Suprapubic skin (tissue), 4 donors: ENCODE measurements at regions not wholly inside any gene's neighbourhood (a gene's known extent, or its start where the extent isn't known, plus 50 kb on each side); places are given as distances from the start of the nearest gene placed in this dataset.

Experiments
- DNase-seq, 2 donors: peaks; one replicate each; pipeline ENCODE4 v3.0.0-alpha.2; 2019; ENCODE audit warnings: low spot score in 2 of 2
- H3K27ac ChIP-seq: fragments of 200-600 bp; sonication (generic); one replicate; pipeline ENCODE4 v1.5.1; 2019
- H3K27me3 ChIP-seq: fragments of 200-600 bp; sonication (generic); one replicate; pipeline ENCODE4 v1.5.1; 2019
- H3K36me3 ChIP-seq: fragments of 200-600 bp; sonication (generic); one replicate; pipeline ENCODE4 v1.5.1; 2019
- H3K4me1 ChIP-seq: fragments of 200-600 bp; sonication (generic); one replicate; pipeline ENCODE4 v1.5.1; 2019
- H3K4me3 ChIP-seq: fragments of 200-600 bp; sonication (generic); one replicate; pipeline ENCODE4 v1.5.1; 2019; ENCODE audit warnings: mild to moderate bottlenecking
- H3K9me3 ChIP-seq: fragments of 200-600 bp; sonication (generic); one replicate; pipeline ENCODE4 v1.5.1; 2019
- EP300 ChIP-seq: sonication (generic); formaldehyde crosslinking; IDR thresholded peaks from one replicate; pipeline ENCODE4 v1.6.1; 2017; ENCODE audit warnings: antibody characterized with exemption
- POLR2A ChIP-seq, 2 donors: fragments of 450-650 bp; IDR thresholded peaks; one replicate each; pipeline ENCODE4 v1.6.1; 2017; ENCODE audit warnings: antibody characterized with exemption in 2 of 2, mild to moderate bottlenecking in 2 of 2, moderate library complexity in 2 of 2
- POLR2AphosphoS5 ChIP-seq, 3 donors: sonication (generic); formaldehyde crosslinking; IDR thresholded peaks; one replicate each; pipeline ENCODE4 v1.6.1; 2017; ENCODE audit warnings: antibody characterized with exemption in 3 of 3
- WGBS: methylation state at CpG from one replicate; pipeline ENCODE4 v1.1.5; 2018; 5-methylcytosine and 5-hydroxymethylcytosine counted together
- TF ChIP-seq, protein P1 (sequence below), 2 donors: fragments of 200-600 bp in 1 of 2; fragments of 450-650 bp in 1 of 2; sonication (generic) in 1 of 2; IDR thresholded peaks; one replicate each; pipeline ENCODE4 v1.5.1; 2016 to 2019; ENCODE audit warnings: antibody characterized with exemption in 2 of 2, mild to moderate bottlenecking in 1 of 2, moderate library complexity in 1 of 2

DNA sequence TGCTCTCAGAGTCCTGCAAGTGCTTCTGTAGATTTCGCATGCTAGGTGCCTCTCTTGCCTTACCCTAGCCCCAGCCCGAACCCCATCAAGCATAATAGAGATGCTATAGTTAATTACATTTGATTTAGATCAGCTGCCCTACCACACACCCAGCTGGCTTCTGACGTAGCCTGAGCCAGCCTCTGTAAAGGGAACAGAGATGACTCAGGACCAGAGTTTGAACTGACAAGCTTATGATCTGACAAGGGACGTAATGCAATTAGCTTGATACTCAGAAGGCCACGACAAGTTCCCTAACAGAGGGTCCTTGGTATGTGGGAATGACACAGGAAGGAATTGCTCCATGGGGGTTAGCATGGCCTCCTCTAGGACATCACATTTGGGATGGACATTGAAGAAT lies 126.6 kb downstream of the LRATD1 start:
- TF ChIP-seq, protein P1, sequence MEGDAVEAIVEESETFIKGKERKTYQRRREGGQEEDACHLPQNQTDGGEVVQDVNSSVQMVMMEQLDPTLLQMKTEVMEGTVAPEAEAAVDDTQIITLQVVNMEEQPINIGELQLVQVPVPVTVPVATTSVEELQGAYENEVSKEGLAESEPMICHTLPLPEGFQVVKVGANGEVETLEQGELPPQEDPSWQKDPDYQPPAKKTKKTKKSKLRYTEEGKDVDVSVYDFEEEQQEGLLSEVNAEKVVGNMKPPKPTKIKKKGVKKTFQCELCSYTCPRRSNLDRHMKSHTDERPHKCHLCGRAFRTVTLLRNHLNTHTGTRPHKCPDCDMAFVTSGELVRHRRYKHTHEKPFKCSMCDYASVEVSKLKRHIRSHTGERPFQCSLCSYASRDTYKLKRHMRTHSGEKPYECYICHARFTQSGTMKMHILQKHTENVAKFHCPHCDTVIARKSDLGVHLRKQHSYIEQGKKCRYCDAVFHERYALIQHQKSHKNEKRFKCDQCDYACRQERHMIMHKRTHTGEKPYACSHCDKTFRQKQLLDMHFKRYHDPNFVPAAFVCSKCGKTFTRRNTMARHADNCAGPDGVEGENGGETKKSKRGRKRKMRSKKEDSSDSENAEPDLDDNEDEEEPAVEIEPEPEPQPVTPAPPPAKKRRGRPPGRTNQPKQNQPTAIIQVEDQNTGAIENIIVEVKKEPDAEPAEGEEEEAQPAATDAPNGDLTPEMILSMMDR (IDR thresholded peaks at IDR 0.05), result no peak
- TF ChIP-seq POLR2A (IDR thresholded peaks at IDR 0.05) (no peak), POLR2AphosphoS5 (IDR thresholded peaks at IDR 0.05) (no peak), EP300 (no peak)
- Histone ChIP-seq H3K4me1 (peaks cover 5% of the 10 kb centered on the region), H3K27me3 (no peaks in the 10 kb centered on the region), H3K36me3 (no peaks in the 10 kb centered on the region), H3K4me3 (no peak overlapping the region), H3K27ac (no peak overlapping the region), H3K9me3 (no peaks in the 10 kb centered on the region)
- WGBS, result 88% methylated on average over 5 of the region's 5 CpGs
- DNase-seq, result no peak

DNA sequence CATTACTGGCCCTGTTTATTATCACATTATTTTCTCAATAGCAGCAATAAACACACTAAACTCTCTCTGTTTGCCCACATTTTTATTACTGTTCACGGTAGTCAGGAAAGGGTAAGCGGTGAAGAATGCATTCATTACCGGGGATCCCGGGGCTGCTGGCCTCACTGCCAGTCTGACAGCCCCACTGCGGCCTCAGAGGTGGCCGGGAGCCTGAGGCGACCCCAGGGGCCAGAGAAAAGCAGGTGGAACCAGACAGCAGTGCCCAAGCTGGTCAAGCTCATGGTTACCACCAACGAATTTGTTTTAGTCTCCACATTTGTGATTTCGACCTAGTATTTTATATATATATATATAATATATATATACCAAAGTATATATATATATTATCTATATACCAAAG lies 127.7 kb downstream of the LRATD1 start:
- 82% methylated on average over 9 of the region's 9 CpGs for WGBS
- DNase-seq, result no peak
- no peaks in the 10 kb centered on the region for H3K27me3 ChIP-seq
- no peak overlapping the region for H3K27ac ChIP-seq
- no peaks in the 10 kb centered on the region for H3K9me3 ChIP-seq
- no peak for TF ChIP-seq POLR2A (IDR thresholded peaks at IDR 0.05)
- TF ChIP-seq, protein P1 (IDR thresholded peaks at IDR 0.05), result no peak
- no peak for TF ChIP-seq POLR2AphosphoS5 (IDR thresholded peaks at IDR 0.05)
- TF ChIP-seq EP300, result no peak
- H3K4me3 ChIP-seq, result no peak overlapping the region
- no peaks in the 10 kb centered on the region for H3K36me3 ChIP-seq
- peaks cover 5% of the 10 kb centered on the region for H3K4me1 ChIP-seq

DNA sequence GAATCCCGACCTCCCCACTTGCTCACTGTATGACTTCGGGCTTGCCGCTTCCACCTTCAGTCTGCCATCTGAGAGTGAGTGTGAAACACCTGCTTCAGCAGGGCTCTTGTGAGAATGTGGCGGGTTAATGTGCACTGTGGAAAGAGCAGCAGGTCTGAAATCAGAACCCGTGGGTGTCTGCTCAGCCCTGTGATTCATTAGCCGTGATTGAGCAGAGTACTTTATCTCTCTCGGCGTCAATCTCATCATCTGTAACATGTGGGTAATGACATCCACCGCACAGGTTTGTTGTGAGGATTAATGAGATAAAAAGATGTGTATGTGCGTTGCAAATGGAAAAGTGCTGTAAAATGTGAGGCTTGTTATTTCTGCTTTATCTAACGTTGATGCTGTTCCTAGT lies 128.6 kb downstream of the LRATD1 start:
- Histone ChIP-seq H3K27ac (no peak overlapping the region), H3K36me3 (no peaks in the 10 kb centered on the region), H3K9me3 (no peaks in the 10 kb centered on the region), H3K4me3 (no peak overlapping the region), H3K27me3 (no peaks in the 10 kb centered on the region), H3K4me1 (peaks cover 5% of the 10 kb centered on the region)
- DNase-seq, result no peak
- WGBS, result 87% methylated on average over 11 of the region's 11 CpGs
- TF ChIP-seq, protein P1 (IDR thresholded peaks at IDR 0.05), result no peak
- TF ChIP-seq EP300, result no peak
- TF ChIP-seq POLR2A (IDR thresholded peaks at IDR 0.05), result no peak
- TF ChIP-seq POLR2AphosphoS5 (IDR thresholded peaks at IDR 0.05), result no peak

DNA sequence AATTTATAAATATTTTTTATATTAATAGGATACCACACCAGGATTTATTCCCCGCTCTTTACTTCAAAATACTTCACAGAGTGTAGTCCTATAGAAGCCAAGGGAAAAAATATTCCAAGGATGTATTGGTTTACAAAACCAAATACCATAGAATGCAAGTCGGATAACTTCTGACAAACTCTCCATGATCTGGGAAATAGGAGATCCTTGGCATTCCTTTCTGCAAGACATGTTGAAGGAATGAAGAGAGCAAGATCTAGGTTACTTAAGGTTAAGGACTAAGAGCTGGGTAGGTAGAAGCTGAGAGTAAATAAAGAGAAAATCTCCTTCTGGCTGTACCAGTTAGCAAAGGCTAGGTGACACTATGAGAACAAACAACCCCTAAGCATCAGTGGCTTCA lies 141.2 kb downstream of the LRATD1 start:
- WGBS, result 89% methylated on average over 2 of the region's 2 CpGs
- Histone ChIP-seq H3K9me3 (no peaks in the 10 kb centered on the region), H3K36me3 (no peaks in the 10 kb centered on the region), H3K27ac (no peak overlapping the region), H3K4me1 (no peaks in the 10 kb centered on the region), H3K27me3 (no peaks in the 10 kb centered on the region), H3K4me3 (no peak overlapping the region)
- TF ChIP-seq POLR2AphosphoS5 (IDR thresholded peaks at IDR 0.05) (no peak), EP300 (no peak), POLR2A (IDR thresholded peaks at IDR 0.05) (no peak)
- TF ChIP-seq, protein P1 (IDR thresholded peaks at IDR 0.05), result no peak
- DNase-seq, result no peak

DNA sequence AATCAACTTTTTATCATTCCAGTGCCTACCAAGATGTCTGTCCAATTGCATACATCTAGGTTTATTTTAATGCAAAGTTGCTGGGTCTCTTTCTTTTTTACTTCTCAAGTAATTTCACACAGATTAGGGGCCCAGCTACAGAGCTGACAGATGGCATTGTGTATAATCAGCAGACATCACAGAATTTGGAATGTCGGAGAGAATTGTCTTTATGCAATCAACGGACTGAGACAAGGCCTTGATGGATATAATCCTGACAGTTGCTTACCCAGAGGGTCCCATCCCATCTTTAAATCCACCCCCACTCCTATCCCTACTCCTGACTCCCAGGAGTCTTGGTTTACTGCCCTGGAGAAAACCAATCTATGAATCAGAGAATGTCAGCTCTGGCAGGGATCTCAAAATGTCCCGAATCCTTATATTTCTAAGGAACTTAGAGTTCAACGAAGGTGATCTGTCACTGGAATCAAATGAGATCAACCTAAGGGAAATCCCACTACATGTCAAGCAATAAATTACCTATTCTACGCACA lies 142.0 kb downstream of the LRATD1 start:
- Histone ChIP-seq H3K9me3 (no peaks in the 10 kb centered on the region), H3K36me3 (no peaks in the 10 kb centered on the region), H3K27me3 (no peaks in the 10 kb centered on the region), H3K27ac (no peak overlapping the region), H3K4me3 (no peak overlapping the region), H3K4me1 (no peaks in the 10 kb centered on the region)
- TF ChIP-seq, protein P1 (IDR thresholded peaks at IDR 0.05), result no peak
- no peak for TF ChIP-seq POLR2A (IDR thresholded peaks at IDR 0.05)
- TF ChIP-seq EP300, result no peak
- DNase-seq, result no peak
- 71% methylated on average over 5 of the region's 5 CpGs for WGBS
